IPS DF 4.7 (cell line): ENCODE measurements at regions not wholly inside any gene's neighbourhood (a gene's known extent, or its start where the extent isn't known, plus 50 kb on each side); places are given as distances from the start of the nearest gene placed in this dataset.

Experiments
- DNase-seq: peaks from one replicate; pipeline ENCODE4 v3.0.0-alpha.2; 2013; ENCODE audit warnings: low spot score; ENCODE audit errors: extremely low read depth

DNA sequence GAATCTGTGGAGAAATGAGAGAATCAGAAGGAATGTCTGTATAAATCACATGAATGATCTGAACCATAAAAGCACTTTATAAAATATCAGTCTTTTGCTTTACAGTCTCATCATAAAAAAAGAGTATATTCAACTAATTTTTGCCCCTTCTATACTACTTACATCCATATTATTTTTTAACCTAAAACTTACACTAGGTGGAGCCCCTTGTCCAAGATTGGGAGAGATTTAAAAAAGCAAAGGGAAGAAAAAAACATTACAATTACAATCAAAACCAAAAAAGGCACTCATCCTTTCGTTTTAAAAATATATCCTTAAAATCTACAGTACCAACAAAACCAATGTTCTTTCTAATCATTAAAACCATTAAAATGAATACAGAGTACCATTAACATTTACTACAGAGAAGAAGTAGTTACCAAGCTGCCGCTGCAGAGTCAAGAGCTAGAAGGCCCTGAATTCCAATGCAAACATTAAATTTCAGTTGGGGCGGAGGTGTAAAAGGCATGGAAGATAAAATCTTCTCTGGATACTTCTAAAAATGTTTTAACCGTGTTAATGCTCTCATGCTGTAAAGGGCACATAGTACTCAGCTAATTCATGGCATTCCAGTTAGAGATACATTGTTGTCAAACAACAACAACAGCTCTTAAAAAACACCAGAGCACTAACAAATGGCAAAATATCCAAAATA lies 56.7 kb upstream of the EPB41L3 start:
- no peak for DNase-seq

- no peak for DNase-seq
These were observed 52.8 kb upstream of the EPB41L3 start for GRCh38 chr18:5596585-5596984.
